GM12865 (cell line): ENCODE measurements at regions not wholly inside any gene's neighbourhood (a gene's known extent, or its start where the extent isn't known, plus 50 kb on each side); places are given as distances from the start of the nearest gene placed in this dataset.

ENCODE experiments used
- DNase-seq: peaks from one replicate; pipeline ENCODE4 v3.0.0; 2010; ENCODE audit warnings: low read depth
- H3K4me3 ChIP-seq: 2 replicates; pipeline ENCODE4 v1.5.1; 2011; ENCODE audit warnings: mild to moderate bottlenecking, low read depth, low read length, control low read depth
- TF ChIP-seq, protein P1 (sequence below): IDR thresholded peaks from 2 replicates; pipeline ENCODE4 v1.5.1; 2011; ENCODE audit warnings: low read length, control low read depth, low read depth, inconsistent platforms; ENCODE audit not compliant: insufficient read depth; ENCODE audit errors: missing control alignments

DNA sequence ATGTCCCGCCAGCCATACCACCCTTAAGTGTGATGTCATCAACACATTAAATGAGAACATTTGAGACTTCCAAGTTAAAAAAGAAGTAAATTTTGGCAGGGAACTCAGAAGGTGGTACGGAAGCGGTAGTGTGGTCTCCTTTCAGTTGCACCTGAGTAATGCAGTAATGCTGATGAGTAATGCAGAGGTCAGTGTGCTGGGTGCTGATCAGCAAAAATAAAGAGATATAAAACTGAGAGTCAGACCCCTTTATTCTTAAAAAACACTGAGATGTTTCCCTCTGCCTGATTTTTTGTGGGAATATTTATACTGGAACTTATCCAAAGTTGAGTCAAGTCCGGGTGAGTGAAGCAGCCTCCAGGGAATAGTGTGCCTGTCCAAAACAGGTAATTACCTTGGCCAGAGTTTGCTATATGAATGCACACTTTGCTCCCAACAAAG is 370.6 kb upstream of the PRICKLE1 start:
- no peak overlapping the region for H3K4me3 ChIP-seq
- TF ChIP-seq, protein P1, sequence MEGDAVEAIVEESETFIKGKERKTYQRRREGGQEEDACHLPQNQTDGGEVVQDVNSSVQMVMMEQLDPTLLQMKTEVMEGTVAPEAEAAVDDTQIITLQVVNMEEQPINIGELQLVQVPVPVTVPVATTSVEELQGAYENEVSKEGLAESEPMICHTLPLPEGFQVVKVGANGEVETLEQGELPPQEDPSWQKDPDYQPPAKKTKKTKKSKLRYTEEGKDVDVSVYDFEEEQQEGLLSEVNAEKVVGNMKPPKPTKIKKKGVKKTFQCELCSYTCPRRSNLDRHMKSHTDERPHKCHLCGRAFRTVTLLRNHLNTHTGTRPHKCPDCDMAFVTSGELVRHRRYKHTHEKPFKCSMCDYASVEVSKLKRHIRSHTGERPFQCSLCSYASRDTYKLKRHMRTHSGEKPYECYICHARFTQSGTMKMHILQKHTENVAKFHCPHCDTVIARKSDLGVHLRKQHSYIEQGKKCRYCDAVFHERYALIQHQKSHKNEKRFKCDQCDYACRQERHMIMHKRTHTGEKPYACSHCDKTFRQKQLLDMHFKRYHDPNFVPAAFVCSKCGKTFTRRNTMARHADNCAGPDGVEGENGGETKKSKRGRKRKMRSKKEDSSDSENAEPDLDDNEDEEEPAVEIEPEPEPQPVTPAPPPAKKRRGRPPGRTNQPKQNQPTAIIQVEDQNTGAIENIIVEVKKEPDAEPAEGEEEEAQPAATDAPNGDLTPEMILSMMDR, result no peak
- DNase-seq, result no peak

DNA sequence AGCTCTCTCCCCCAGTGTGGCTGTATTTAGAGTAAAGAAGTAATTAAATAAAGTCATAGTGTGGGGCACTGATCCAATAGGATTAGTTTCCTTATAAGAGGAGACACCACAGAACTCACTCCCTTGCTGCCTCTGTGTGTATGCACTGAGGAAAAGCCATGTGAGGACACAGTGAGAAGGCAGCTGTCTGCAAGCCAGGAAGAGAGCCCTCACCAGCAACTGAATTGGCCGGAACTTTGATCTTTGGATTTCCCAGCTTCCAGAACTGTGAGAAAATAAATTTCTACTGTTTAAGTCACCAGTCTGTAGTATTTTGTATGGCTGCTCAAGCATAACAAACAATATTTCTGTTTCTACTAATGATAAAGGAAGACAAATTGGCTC is 368.7 kb upstream of the PRICKLE1 start:
- no peak for DNase-seq
- TF ChIP-seq, protein P1, result no peak
- no peak overlapping the region for H3K4me3 ChIP-seq

DNA sequence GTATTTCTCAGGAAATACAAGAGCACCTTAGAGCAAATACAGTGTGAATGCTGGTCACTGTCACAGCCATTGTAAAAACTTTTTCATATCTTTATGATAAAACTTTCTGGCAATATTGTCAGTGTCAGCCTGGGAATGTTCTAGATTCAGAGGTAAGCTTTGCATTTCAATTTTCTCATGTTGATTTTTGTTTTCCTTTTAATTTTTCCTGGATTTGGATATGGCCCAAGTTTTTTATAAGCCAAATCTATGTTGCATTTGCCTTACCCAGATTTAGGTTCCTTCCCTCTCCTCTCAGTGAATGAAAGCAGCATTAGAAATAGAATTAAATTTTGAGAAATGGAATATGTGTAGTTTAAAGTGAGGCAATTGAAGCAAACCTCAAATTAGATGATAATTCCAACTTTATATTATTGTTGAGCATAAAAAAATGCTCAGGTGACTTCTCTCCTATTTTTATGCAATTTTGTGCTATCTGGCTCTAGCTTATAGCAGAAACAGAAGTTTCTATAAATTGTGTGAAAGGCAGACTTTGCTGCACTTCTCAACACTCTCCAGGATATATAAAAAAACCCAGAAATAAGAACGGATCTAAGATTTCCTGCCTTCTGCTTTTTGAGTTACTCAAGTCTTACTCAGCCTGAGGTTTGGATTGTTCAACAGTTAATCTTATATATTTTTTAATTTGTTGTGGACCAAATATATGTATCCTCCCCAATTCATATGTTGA is 368.2 kb upstream of the PRICKLE1 start:
- H3K4me3 ChIP-seq, result no peak overlapping the region
- no peak for DNase-seq
- TF ChIP-seq, protein P1, result no peak

DNA sequence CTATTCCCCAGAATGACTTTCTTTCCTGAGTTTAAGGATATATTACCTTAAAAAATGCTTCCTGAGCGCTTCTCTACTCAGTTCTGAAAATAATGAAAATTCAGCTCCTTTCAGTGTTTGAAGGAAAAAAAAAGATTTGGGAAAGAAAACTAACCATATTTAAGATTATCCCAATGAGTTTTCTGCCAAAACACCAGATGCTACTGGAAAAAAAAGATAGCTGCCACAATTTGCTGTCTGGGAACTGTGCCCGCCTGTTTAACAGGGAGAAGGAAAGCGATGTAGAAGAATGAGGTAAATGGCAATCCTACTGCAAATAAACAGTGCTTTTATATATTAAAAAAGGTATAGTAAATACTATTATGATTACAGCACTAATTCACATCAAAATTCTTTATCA is 367.6 kb upstream of the PRICKLE1 start:
- DNase-seq, result no peak
- TF ChIP-seq, protein P1, result no peak
- H3K4me3 ChIP-seq, result no peak overlapping the region

DNA sequence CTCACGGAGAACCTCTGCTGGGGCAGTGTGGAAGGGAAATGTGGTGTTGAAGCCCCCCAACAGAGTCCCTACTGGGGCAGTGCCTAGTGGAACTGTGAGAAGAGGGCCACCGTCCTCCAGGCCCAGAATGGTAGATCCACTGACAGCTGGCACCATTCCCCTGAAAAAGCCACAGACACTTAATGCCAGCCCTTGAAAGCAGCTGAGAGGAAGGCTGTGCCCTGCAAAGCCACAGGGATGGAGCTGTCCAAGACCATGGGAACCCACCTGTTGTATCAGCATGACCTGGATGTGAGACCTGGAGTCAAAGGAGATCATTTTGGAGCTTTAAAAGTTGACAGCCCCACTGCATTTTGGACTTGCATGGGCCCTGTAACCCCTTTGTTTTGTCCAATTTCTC is 363.5 kb upstream of the PRICKLE1 start:
- DNase-seq, result no peak
- TF ChIP-seq, protein P1, result no peak
- H3K4me3 ChIP-seq, result no peak overlapping the region

DNA sequence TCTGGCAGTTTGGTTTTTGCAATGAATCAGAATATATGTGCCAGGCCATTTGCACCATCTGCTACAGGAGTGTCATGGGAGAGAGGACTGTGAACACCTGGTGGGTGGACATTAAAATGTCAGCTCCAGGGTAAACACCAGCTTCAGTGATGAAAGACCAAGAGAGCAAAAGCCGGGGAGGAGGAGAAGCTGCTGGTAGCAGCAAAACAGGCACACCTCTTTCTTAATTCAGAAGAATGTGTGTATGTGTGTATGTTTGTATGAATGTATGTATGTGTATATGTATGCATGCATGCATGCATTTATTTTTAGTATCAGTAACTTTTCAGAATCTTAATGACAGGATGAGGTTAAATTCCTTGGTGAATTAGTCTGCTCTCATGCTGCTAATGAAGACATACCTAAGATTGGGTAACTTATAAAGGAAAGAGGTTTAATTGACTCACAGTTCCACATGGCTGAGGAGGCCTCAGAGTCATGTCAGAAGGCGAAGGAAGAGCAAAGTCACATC is 357.4 kb upstream of the PRICKLE1 start:
- H3K4me3 ChIP-seq, result no peak overlapping the region
- TF ChIP-seq, protein P1, result no peak
- no peak for DNase-seq

DNA sequence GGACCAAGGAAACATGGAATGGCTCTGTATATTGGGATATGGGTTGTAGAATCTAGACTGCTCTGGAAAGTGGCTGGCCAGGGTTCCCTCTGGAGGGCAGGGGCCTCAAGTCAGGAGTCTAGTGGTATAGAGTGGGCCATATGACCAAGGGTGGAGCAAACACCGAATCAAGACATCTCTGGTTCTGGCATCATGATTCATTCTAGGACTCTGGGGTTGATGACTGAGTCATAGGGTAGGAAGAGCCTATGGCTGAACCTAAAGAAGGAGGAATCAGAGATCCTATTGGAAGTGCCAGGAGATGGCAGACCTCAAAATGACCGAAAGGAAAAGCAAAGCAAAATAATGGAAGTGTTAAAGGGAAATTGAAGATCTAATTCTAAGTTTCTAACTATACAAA is 356.4 kb upstream of the PRICKLE1 start:
- TF ChIP-seq, protein P1, result no peak
- DNase-seq, result no peak
- H3K4me3 ChIP-seq, result no peak overlapping the region
